Lower leg skin (tissue), 3 donors: ENCODE measurements at regions not wholly inside any gene's neighbourhood (a gene's known extent, or its start where the extent isn't known, plus 50 kb on each side); places are given as distances from the start of the nearest gene placed in this dataset.

Source experiments
- POLR2A ChIP-seq, 2 donors: fragments of 450-650 bp; IDR thresholded peaks; one replicate each; pipeline ENCODE4 v1.6.1; 2016 to 2017; ENCODE audit warnings: antibody characterized with exemption in 2 of 2, mild to moderate bottlenecking in 1 of 2, moderate library complexity in 1 of 2
- TF ChIP-seq, protein P1 (sequence below), 3 donors: fragments of 450-650 bp; IDR thresholded peaks; one replicate each; pipeline ENCODE4 v1.5.1; 2016; ENCODE audit warnings: antibody characterized with exemption in 3 of 3, mild to moderate bottlenecking in 3 of 3, moderate library complexity in 2 of 3

GRCh38 chr12:92464911-92465310, 237.9 kb upstream of the PLEKHG7 start:
- TF ChIP-seq, protein P1, sequence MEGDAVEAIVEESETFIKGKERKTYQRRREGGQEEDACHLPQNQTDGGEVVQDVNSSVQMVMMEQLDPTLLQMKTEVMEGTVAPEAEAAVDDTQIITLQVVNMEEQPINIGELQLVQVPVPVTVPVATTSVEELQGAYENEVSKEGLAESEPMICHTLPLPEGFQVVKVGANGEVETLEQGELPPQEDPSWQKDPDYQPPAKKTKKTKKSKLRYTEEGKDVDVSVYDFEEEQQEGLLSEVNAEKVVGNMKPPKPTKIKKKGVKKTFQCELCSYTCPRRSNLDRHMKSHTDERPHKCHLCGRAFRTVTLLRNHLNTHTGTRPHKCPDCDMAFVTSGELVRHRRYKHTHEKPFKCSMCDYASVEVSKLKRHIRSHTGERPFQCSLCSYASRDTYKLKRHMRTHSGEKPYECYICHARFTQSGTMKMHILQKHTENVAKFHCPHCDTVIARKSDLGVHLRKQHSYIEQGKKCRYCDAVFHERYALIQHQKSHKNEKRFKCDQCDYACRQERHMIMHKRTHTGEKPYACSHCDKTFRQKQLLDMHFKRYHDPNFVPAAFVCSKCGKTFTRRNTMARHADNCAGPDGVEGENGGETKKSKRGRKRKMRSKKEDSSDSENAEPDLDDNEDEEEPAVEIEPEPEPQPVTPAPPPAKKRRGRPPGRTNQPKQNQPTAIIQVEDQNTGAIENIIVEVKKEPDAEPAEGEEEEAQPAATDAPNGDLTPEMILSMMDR (IDR thresholded peaks at IDR 0.05): no peak
- no peak for TF ChIP-seq POLR2A (IDR thresholded peaks at IDR 0.05)
